ENCODE measurements at regions not wholly inside any gene's neighbourhood (a gene's known extent, or its start where the extent isn't known, plus 50 kb on each side); places are given as distances from the start of the nearest gene placed in this dataset.
"Not testable (repeated sequence)": the region's sequence is repeated elsewhere in the genome, so short reads cannot be mapped to it uniquely, and the experiment has no call there.

- DNase-seq (ENCODE audit: low spot score) = no peak
These were observed 74.0 kb upstream of the PROKR2 start for GRCh38 chr20:5390720-5391119.

- DNase-seq (ENCODE audit: low spot score) = not testable (repeated sequence)
These were observed 70.1 kb upstream of the PROKR2 start for GRCh38 chr20:5386846-5387245.

- DNase-seq (ENCODE audit: low spot score) = not testable (repeated sequence)
These were observed 64.8 kb upstream of the PROKR2 start for GRCh38 chr20:5381527-5381926.

- no peak for DNase-seq (ENCODE audit: low spot score)
These were observed 60.7 kb upstream of the PROKR2 start for GRCh38 chr20:5377484-5377883.

- DNase-seq (ENCODE audit: low spot score) = no peak
These were observed 59.5 kb upstream of the PROKR2 start for GRCh38 chr20:5376228-5376627.

GRCh38 chr20:5374171-5374570 is 57.4 kb upstream of the PROKR2 start:
- DNase-seq (ENCODE audit: low spot score) = no peak

- DNase-seq (ENCODE audit: low spot score) = no peak
These were observed 55.6 kb upstream of the PROKR2 start for GRCh38 chr20:5372371-5372770.

- DNase-seq (ENCODE audit: low spot score) = no peak
These were observed 52.9 kb upstream of the PROKR2 start for GRCh38 chr20:5369629-5370028.
